Prostate gland (tissue), 2 donors: ENCODE measurements at regions not wholly inside any gene's neighbourhood (a gene's known extent, or its start where the extent isn't known, plus 50 kb on each side); places are given as distances from the start of the nearest gene placed in this dataset.
"Not testable (repeated sequence)": the region's sequence is repeated elsewhere in the genome, so short reads cannot be mapped to it uniquely, and the experiment has no call there.

Experiments used
- DNase-seq: peaks from one replicate; pipeline ENCODE4 v3.0.0-alpha.2; 2019; ENCODE audit warnings: low spot score
- H3K27ac ChIP-seq, 2 donors: fragments of 200-600 bp; sonication (generic); 2 replicates each; pipeline ENCODE4 v1.5.1; 2017 to 2019
- H3K27me3 ChIP-seq: fragments of 200-600 bp; sonication (generic); replicated peaks from 2 replicates; pipeline ENCODE4 v1.5.1; 2019; ENCODE audit not compliant: insufficient read depth
- H3K36me3 ChIP-seq, 2 donors: fragments of 200-600 bp; sonication (generic); 1 replicate in 1 of 2; 2 replicates in 1 of 2; pipeline versions ENCODE4 v1.5.1 to v1.8.1; 2017 to 2019
- H3K4me1 ChIP-seq: fragments of 200-600 bp; sonication (generic); replicated peaks from 2 replicates; pipeline ENCODE4 v1.5.1; 2019
- H3K4me3 ChIP-seq, 2 donors: fragments of 200-600 bp; sonication (generic); 2 replicates each; pipeline ENCODE4 v1.5.1; 2017 to 2019
- H3K9me3 ChIP-seq: fragments of 200-600 bp; sonication (generic); 2 replicates; pipeline ENCODE4 v1.5.1; 2017
- POLR2A ChIP-seq: fragments of 450-650 bp; IDR thresholded peaks from one replicate; pipeline ENCODE4 v1.6.1; 2016; ENCODE audit warnings: antibody characterized with exemption, mild to moderate bottlenecking
- POLR2AphosphoS5 ChIP-seq: sonication (generic); formaldehyde crosslinking; IDR thresholded peaks from one replicate; pipeline ENCODE4 v1.6.1; 2017; ENCODE audit warnings: antibody characterized with exemption
- WGBS: methylation state at CpG from one replicate; pipeline ENCODE4 v1.1.5; 2018; 5-methylcytosine and 5-hydroxymethylcytosine counted together
- intact Hi-C: fragments of 100-400 bp; cut with DNase I; formaldehyde crosslinking; loops from one replicate; pipeline ENCODE4 v1.14.2; 2022
- TF ChIP-seq, protein P1 (sequence below), 4 experiments: fragments of 200-600 bp in 2 of 4; fragments of 450-650 bp in 2 of 4; sonication (generic) in 2 of 4; IDR thresholded peaks; 1 replicate in 3 of 4; 2 replicates in 1 of 4; pipeline ENCODE4 v1.5.1; 2016 to 2019; ENCODE audit warnings: antibody characterized with exemption in 4 of 4, mild to moderate bottlenecking in 2 of 4, moderate library complexity in 2 of 4

GRCh38 chr18:34322365-34323289 is 97.9 kb upstream of the NOL4 start:
- Histone ChIP-seq H3K4me1 (no peaks in the 10 kb centered on the region), H3K36me3 (no peaks in the 10 kb centered on the region), H3K9me3 (no peaks in the 10 kb centered on the region), H3K27me3 (no peaks in the 10 kb centered on the region), H3K27ac (no peak overlapping the region), H3K4me3 (no peak overlapping the region)
- intact Hi-C loops: loop anchor here (5.0 to 10.0 kb wide), 3 partner anchors 200 to 568 kb away; no protein-coding TSS in a partner anchor
- no peak for TF ChIP-seq POLR2A
- TF ChIP-seq, protein P1, sequence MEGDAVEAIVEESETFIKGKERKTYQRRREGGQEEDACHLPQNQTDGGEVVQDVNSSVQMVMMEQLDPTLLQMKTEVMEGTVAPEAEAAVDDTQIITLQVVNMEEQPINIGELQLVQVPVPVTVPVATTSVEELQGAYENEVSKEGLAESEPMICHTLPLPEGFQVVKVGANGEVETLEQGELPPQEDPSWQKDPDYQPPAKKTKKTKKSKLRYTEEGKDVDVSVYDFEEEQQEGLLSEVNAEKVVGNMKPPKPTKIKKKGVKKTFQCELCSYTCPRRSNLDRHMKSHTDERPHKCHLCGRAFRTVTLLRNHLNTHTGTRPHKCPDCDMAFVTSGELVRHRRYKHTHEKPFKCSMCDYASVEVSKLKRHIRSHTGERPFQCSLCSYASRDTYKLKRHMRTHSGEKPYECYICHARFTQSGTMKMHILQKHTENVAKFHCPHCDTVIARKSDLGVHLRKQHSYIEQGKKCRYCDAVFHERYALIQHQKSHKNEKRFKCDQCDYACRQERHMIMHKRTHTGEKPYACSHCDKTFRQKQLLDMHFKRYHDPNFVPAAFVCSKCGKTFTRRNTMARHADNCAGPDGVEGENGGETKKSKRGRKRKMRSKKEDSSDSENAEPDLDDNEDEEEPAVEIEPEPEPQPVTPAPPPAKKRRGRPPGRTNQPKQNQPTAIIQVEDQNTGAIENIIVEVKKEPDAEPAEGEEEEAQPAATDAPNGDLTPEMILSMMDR (IDR thresholded peaks at IDR 0.05): peak; percentile 20 to 56 (median 48)
- DNase-seq: peak; percentile 40
- WGBS: 18% methylated on average over 16 of the region's 16 CpGs

GRCh38 chr18:34329840-34330239 is 105.1 kb upstream of the NOL4 start:
- no peak overlapping the region for H3K4me3 ChIP-seq
- no peak overlapping the region for H3K27ac ChIP-seq
- intact Hi-C loops: loop anchor here (10.0 kb wide), 1 partner anchor 575 kb away; no protein-coding TSS in a partner anchor
- 30% methylated on average over 1 of the region's 1 CpG for WGBS
- H3K9me3 ChIP-seq: no peaks in the 10 kb centered on the region
- no peaks in the 10 kb centered on the region for H3K4me1 ChIP-seq
- DNase-seq: no peak
- H3K36me3 ChIP-seq: no peaks in the 10 kb centered on the region
- TF ChIP-seq, protein P1 (IDR thresholded peaks at IDR 0.05): no peak
- TF ChIP-seq POLR2AphosphoS5: no peak
- TF ChIP-seq POLR2A: no peak
- no peaks in the 10 kb centered on the region for H3K27me3 ChIP-seq

DNA sequence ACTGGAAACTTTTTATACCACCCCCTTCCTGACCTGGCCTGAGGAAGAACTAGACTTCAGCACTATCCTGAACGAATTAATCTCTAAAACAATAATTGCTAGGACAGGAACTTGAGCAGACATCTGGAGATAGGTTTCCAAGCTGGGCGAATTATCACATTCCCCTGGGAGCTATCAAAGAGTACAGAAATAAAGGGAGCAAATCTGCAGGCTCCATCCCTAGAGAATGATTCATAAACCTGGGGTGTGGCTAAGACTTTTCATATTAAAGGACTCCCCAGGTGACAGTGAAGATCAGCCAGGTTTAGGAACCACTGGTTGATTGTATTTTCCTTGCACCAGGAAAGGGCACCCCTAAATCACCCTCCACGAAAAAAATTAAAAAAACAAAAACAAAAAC is 105.6 kb upstream of the NOL4 start:
- WGBS: 60% methylated on average over 3 of the region's 3 CpGs
- intact Hi-C loops: no loop called here

DNA sequence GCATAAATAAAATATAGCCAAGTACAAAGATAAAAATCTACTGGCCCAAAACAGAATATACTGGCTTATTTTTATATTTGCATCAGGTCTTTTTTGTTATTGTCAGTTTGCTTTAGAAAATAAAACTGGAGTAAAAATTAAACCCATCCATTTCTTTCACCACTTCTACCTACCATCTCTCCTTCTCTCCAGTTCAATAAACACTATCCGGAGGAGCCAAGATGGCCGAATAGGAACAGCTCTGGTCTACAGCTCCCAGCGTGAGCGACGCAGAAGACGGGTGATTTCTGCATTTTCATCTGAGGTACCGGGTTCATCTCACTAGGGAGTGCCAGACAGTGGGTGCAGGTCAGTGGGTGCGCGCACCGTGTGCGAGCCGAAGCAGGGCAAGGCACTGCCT is 106.2 kb upstream of the NOL4 start:
- H3K4me1 ChIP-seq, H3K4me3 ChIP-seq, H3K9me3 ChIP-seq, DNase-seq, H3K36me3 ChIP-seq, H3K27me3 ChIP-seq, H3K27ac ChIP-seq, intact Hi-C loops: not testable (repeated sequence)
- WGBS: 93% methylated on average over 12 of the region's 12 CpGs

More for the DNA sequence above, 105.6 kb upstream of the NOL4 start:
- H3K9me3 ChIP-seq: no peaks in the 10 kb centered on the region
- H3K36me3 ChIP-seq: no peaks in the 10 kb centered on the region
- H3K27me3 ChIP-seq: no peaks in the 10 kb centered on the region
- TF ChIP-seq POLR2A: no peak
- TF ChIP-seq, protein P1 (IDR thresholded peaks at IDR 0.05): no peak
- no peak for TF ChIP-seq POLR2AphosphoS5
- H3K4me3 ChIP-seq: no peak overlapping the region
- no peak for DNase-seq
- H3K27ac ChIP-seq: no peak overlapping the region
- H3K4me1 ChIP-seq: no peaks in the 10 kb centered on the region

- H3K27ac ChIP-seq, H3K9me3 ChIP-seq, H3K4me1 ChIP-seq, H3K27me3 ChIP-seq, intact Hi-C loops, DNase-seq, H3K36me3 ChIP-seq, H3K4me3 ChIP-seq: not testable (repeated sequence)
- 61% methylated on average over 11 of the region's 15 CpGs for WGBS
Measured at GRCh38 chr18:34331343-34331742, 106.6 kb upstream of the NOL4 start.

DNA sequence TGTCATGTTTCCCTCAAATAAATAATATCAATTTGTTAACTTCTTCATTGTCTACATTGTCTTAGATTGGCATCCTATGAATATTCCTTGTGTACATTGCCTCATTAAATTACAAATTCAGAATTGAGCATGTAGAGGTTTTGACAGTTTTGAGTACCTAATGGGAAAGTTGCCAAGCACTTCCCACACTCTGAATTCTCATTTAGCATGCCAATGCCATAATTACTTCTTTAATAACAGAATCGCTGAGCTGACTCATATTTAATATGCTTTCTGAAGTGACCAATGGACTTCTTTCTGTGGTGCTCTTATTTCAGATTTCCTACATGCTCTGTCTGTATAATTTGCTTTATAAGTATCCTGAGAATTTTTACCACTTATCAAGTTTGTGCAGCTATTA is 114.4 kb upstream of the NOL4 start:
- intact Hi-C loops: no loop called here
- Histone ChIP-seq H3K4me3 (no peak overlapping the region), H3K9me3 (no peaks in the 10 kb centered on the region), H3K27me3 (no peaks in the 10 kb centered on the region), H3K27ac (no peak overlapping the region), H3K4me1 (no peaks in the 10 kb centered on the region), H3K36me3 (no peaks in the 10 kb centered on the region)
- no peak for DNase-seq
- TF ChIP-seq POLR2A (no peak), POLR2AphosphoS5 (no peak)
- TF ChIP-seq, protein P1 (IDR thresholded peaks at IDR 0.05): no peak
- 83% methylated on average over 1 of the region's 1 CpG for WGBS
